HFF-Myc (cell line): ENCODE measurements at regions not wholly inside any gene's neighbourhood (a gene's known extent, or its start where the extent isn't known, plus 50 kb on each side); places are given as distances from the start of the nearest gene placed in this dataset.

ENCODE experiments used
- DNase-seq: peaks from one replicate; pipeline ENCODE4 v3.0.0-alpha.2; 2011; ENCODE audit warnings: low read depth; ENCODE audit errors: extremely low read depth
- H3K4me3 ChIP-seq: replicated peaks from 2 replicates; pipeline ENCODE4 v1.5.1; 2011; ENCODE audit warnings: low read depth, mild to moderate bottlenecking, control low read depth, low read length
- TF ChIP-seq, protein P1 (sequence below): IDR thresholded peaks from 2 replicates; pipeline ENCODE4 v1.5.1; 2012; ENCODE audit warnings: mild to moderate bottlenecking, low read depth, low read length, control low read depth; ENCODE audit errors: missing control alignments

- TF ChIP-seq, protein P1, sequence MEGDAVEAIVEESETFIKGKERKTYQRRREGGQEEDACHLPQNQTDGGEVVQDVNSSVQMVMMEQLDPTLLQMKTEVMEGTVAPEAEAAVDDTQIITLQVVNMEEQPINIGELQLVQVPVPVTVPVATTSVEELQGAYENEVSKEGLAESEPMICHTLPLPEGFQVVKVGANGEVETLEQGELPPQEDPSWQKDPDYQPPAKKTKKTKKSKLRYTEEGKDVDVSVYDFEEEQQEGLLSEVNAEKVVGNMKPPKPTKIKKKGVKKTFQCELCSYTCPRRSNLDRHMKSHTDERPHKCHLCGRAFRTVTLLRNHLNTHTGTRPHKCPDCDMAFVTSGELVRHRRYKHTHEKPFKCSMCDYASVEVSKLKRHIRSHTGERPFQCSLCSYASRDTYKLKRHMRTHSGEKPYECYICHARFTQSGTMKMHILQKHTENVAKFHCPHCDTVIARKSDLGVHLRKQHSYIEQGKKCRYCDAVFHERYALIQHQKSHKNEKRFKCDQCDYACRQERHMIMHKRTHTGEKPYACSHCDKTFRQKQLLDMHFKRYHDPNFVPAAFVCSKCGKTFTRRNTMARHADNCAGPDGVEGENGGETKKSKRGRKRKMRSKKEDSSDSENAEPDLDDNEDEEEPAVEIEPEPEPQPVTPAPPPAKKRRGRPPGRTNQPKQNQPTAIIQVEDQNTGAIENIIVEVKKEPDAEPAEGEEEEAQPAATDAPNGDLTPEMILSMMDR: no peak
- H3K4me3 ChIP-seq: no peak overlapping the region
- DNase-seq: no peak
Observed at GRCh38 chr2:16282511-16282910, 342.2 kb downstream of the MYCN start.

GRCh38 chr2:16281451-16282335, 341.3 kb downstream of the MYCN start:
- no peak overlapping the region for H3K4me3 ChIP-seq
- DNase-seq: no peak
- TF ChIP-seq, protein P1: peak; percentile 64

DNA sequence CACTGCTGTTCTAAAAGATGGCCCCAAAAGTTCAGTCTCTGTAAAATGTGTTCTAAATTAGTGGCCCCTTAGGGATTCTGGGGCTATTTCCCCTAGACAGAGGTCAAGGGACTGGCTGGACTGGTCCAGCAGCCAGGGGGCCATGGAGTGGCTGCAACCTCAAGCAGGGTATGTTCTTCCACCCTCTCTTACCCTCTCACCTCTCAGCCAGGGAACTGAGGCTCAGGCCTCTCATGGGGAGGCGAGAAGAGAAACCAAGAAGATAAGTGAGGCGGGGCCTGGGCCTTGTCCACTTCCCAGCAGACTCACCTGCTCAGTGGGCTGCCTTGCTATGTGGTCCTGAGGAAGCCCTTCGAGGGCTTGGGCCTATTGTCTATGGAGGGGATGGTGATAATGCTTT, 339.7 kb downstream of the MYCN start:
- TF ChIP-seq, protein P1: no peak
- no peak for DNase-seq
- no peak overlapping the region for H3K4me3 ChIP-seq

DNA sequence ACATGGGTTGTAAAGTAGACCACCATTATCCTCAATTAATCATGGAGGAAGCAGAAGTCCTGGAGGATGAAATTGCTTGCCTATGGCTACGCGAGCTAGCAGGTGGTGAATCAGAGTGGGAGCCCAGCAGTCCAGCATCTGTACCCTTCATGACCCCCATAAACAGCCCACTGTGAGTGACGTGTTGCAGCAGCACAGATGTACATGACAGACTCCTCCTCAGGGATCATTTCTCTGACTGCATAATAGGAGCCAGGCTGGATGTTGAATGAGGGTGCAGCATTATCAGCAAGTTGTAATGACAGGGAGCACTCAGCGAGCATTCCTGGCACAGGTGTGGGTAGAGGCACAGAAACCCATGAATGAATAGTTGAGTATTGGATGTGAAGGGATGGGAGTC, 339.3 kb downstream of the MYCN start:
- TF ChIP-seq, protein P1: no peak

GRCh38 chr2:16279201-16279570, 338.8 kb downstream of the MYCN start:
- H3K4me3 ChIP-seq: no peak overlapping the region
- TF ChIP-seq, protein P1: no peak
- no peak for DNase-seq

More for the DNA sequence above, 339.3 kb downstream of the MYCN start:
- no peak for DNase-seq
- H3K4me3 ChIP-seq: no peak overlapping the region

- TF ChIP-seq, protein P1: no peak
- no peak for DNase-seq
- H3K4me3 ChIP-seq: no peak overlapping the region
Observed at GRCh38 chr2:16278421-16279200, 338.3 kb downstream of the MYCN start.
